ENCODE measurements at regions not wholly inside any gene's neighbourhood (a gene's known extent, or its start where the extent isn't known, plus 50 kb on each side); places are given as distances from the start of the nearest gene placed in this dataset.
"Not testable (repeated sequence)": the region's sequence is repeated elsewhere in the genome, so short reads cannot be mapped to it uniquely, and the experiment has no call there.

GRCh38 chr13:111005364-111005763 is 90.5 kb upstream of the ANKRD10 start:
- DNase-seq = no peak

- DNase-seq = no peak
These were observed 89.6 kb upstream of the ANKRD10 start for GRCh38 chr13:111004444-111004843.

GRCh38 chr13:111001636-111002035 is 86.8 kb upstream of the ANKRD10 start:
- no peak for DNase-seq

- no peak for DNase-seq
These were observed 78.9 kb upstream of the ANKRD10 start for GRCh38 chr13:110993788-110994187.

- no peak for DNase-seq
These were observed 77.2 kb upstream of the ANKRD10 start for GRCh38 chr13:110991991-110992508.

- no peak for DNase-seq
These were observed 74.5 kb upstream of the ANKRD10 start for GRCh38 chr13:110989331-110989730.

- no peak for DNase-seq
These were observed 70.7 kb upstream of the ANKRD10 start for GRCh38 chr13:110985541-110985940.

- DNase-seq = no peak
These were observed 69.9 kb upstream of the ANKRD10 start for GRCh38 chr13:110984798-110985197.

GRCh38 chr13:110984381-110984780 is 69.5 kb upstream of the ANKRD10 start:
- no peak for DNase-seq

- DNase-seq = no peak
These were observed 68.4 kb upstream of the ANKRD10 start for GRCh38 chr13:110983241-110983640.

- no peak for DNase-seq
These were observed 66.5 kb upstream of the ANKRD10 start for GRCh38 chr13:110981379-110981778.

- DNase-seq = no peak
These were observed 66.1 kb upstream of the ANKRD10 start for GRCh38 chr13:110980921-110981320.

- not testable (repeated sequence) for DNase-seq
These were observed 64.3 kb upstream of the ANKRD10 start for GRCh38 chr13:110979149-110979548.

GRCh38 chr13:110978390-110978789 is 63.5 kb upstream of the ANKRD10 start:
- DNase-seq = no peak

GRCh38 chr13:110976785-110977184 is 61.9 kb upstream of the ANKRD10 start:
- DNase-seq = no peak

GRCh38 chr13:110973007-110973700 is 58.3 kb upstream of the ANKRD10 start:
- DNase-seq = no peak

GRCh38 chr13:110971486-110971885 is 56.6 kb upstream of the ANKRD10 start:
- no peak for DNase-seq

GRCh38 chr13:110967156-110967855 is 52.4 kb upstream of the ANKRD10 start:
- not testable (repeated sequence) for DNase-seq

- no peak for DNase-seq
These were observed 50.9 kb upstream of the ANKRD10 start for GRCh38 chr13:110965755-110966134.

- DNase-seq = no peak
These were observed 50.3 kb upstream of the ANKRD10 start for GRCh38 chr13:110965038-110965754.

All from stimulated activated CD4-positive, alpha-beta T cell treated with anti-CD3 and anti-CD28 coated beads, Interleukin-12 subunit alpha, Interleukin-12 subunit beta, amount 100 ng/mL, for 4 hours (primary cell).